DND-41 (cell line): ENCODE measurements at regions not wholly inside any gene's neighbourhood (a gene's known extent, or its start where the extent isn't known, plus 50 kb on each side); places are given as distances from the start of the nearest gene placed in this dataset.

Source experiments
- EZH2 ChIP-seq: IDR thresholded peaks from 3 replicates; pipeline ENCODE4 v1.6.1; 2012; ENCODE audit warnings: borderline replicate concordance, low read depth, mild to moderate bottlenecking, moderate library complexity, low read length, inconsistent platforms; ENCODE audit not compliant: severe bottlenecking
- TF ChIP-seq, protein P1 (sequence below): IDR thresholded peaks from 2 replicates; pipeline ENCODE4 v1.5.1; 2012; ENCODE audit warnings: borderline replicate concordance, low read length, moderate library complexity, mild to moderate bottlenecking; ENCODE audit not compliant: poor library complexity, severe bottlenecking; ENCODE audit errors: extremely low read depth

- TF ChIP-seq, protein P1, sequence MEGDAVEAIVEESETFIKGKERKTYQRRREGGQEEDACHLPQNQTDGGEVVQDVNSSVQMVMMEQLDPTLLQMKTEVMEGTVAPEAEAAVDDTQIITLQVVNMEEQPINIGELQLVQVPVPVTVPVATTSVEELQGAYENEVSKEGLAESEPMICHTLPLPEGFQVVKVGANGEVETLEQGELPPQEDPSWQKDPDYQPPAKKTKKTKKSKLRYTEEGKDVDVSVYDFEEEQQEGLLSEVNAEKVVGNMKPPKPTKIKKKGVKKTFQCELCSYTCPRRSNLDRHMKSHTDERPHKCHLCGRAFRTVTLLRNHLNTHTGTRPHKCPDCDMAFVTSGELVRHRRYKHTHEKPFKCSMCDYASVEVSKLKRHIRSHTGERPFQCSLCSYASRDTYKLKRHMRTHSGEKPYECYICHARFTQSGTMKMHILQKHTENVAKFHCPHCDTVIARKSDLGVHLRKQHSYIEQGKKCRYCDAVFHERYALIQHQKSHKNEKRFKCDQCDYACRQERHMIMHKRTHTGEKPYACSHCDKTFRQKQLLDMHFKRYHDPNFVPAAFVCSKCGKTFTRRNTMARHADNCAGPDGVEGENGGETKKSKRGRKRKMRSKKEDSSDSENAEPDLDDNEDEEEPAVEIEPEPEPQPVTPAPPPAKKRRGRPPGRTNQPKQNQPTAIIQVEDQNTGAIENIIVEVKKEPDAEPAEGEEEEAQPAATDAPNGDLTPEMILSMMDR = no peak
- no peak for TF ChIP-seq EZH2
Measured at GRCh38 chr5:164934561-164934960, 1429.1 kb downstream of the MAT2B start.
